ENCODE measurements at regions not wholly inside any gene's neighbourhood (a gene's known extent, or its start where the extent isn't known, plus 50 kb on each side); places are given as distances from the start of the nearest gene placed in this dataset.

DNA sequence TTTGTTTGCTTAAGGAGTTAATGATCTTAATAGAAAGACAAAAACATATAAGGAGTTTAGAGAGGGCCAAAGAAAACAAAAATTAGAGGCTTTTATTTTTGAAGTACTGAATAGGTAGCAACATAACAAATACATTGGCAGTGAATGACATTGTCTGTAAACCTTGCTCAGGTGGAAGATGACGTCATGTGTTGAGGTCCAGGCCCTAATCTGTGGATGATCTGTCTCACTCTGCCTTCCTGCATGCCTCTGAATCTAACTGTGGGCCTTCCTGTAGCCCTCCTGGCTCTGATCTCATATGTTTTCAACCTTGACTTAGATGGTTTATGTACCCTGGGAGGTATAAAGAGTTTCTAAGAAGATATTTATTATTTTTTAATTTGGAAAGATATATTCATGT, 58.1 kb upstream of the DYNAP start:
- DNase-seq, result no peak

All from NCI-H1092 treated with DMSO at 0.1 percent for 48 hours (cell line).